Activated CD4-positive, alpha-beta T cell treated with anti-CD3 and anti-CD28 coated beads, Interleukin-2, amount 50 U/mL, for 16 hours (primary cell): ENCODE measurements at regions not wholly inside any gene's neighbourhood (a gene's known extent, or its start where the extent isn't known, plus 50 kb on each side); places are given as distances from the start of the nearest gene placed in this dataset.
"Not testable (repeated sequence)": the region's sequence is repeated elsewhere in the genome, so short reads cannot be mapped to it uniquely, and the experiment has no call there.

Source experiments
- DNase-seq: peaks from one replicate; pipeline ENCODE4 v3.0.0-alpha.2; 2020

DNA sequence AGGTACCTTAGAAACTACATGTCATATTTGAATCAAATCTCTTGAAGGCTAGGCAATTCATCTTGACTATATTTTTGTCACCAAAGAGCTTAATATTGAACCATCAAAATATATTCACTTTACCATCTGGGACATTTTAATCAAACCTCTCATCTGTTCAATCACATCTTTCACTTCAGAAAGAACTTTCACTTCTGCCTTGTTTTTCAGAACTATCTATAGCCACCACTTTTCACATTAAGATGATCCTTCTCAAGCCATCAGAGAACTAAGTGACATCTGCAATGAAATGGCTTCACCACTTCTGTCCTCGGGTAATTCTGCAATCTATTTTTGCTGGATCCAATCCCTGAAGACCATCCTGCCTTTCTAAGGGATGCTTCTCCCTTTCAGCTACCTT is 57.8 kb downstream of the OR2B2 start:
- DNase-seq, result no peak

DNA sequence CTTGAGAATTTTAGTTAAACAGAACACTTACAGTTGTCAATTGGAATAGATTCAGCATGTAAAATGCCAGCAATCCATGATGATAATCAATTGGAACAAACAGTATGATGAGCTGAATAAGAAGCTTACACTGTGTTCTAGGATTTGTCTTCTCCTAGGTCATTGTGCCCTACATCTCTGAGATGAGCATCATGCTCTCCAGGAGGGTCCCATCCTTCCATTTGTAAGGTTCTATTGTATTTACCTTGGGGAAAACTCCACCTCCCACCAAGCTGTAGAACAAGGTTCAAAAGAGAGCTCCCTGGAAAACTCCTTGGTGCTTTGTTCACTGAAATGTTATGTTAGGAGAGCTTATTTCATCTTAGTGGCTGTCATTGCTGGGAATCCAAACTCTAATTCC is 60.8 kb downstream of the OR2B2 start:
- DNase-seq, result no peak

DNA sequence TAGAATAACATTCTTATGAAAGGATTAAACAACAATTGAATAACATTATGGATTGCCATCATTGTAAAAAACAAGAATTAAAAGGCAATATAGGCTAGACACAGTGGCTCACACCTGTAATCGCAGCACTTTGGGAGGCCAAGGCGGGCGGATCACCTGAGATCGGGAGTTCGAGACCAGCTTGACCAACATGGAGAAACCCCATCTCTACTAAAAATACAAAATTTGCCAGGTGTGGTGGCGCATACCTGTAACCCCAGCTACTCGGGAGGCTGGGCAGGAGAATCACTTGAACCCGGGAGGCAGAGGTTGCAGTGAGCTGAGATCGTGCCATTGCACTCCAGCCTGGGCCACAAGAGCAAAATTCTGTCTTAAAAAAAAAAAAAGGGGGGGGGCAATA is 63.2 kb downstream of the OR2B2 start:
- not testable (repeated sequence) for DNase-seq

DNA sequence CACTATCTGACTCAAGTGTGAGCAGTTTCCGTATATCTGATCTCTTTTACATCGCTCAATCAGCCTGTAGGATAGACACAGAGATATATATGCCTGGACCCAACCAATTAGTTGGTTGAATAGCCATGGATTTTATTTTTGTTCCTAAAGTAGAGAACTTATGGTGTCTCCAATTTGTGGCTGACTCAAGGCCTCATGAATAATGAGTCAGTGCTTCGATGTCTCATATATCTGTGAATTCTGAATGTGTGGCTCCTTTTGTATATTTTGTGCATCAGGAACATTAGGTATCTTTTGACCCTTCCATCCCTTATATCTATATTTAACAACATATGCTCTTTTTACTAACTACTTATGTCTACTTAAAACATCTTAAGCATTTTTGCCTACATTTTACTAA is 64.5 kb downstream of the OR2B2 start:
- no peak for DNase-seq

DNA sequence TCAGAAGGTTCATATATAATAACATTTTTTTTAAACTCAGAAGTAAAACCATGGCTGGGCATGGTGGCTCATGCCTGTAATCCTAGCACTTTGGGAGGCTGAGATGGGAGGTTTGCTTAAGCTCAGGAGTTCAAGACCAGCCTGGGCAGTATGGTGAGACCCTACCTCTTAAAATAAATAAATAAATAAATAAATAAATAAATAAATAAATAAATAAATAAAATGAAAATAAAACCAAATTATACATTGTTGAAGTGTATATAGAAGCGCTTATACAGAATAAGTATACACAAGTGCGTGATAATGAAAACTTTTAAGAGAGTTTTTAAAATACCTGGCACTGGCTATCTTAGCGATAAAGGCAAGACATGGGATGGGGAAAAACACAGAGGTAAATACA is 71.6 kb downstream of the OR2B2 start:
- no peak for DNase-seq

DNA sequence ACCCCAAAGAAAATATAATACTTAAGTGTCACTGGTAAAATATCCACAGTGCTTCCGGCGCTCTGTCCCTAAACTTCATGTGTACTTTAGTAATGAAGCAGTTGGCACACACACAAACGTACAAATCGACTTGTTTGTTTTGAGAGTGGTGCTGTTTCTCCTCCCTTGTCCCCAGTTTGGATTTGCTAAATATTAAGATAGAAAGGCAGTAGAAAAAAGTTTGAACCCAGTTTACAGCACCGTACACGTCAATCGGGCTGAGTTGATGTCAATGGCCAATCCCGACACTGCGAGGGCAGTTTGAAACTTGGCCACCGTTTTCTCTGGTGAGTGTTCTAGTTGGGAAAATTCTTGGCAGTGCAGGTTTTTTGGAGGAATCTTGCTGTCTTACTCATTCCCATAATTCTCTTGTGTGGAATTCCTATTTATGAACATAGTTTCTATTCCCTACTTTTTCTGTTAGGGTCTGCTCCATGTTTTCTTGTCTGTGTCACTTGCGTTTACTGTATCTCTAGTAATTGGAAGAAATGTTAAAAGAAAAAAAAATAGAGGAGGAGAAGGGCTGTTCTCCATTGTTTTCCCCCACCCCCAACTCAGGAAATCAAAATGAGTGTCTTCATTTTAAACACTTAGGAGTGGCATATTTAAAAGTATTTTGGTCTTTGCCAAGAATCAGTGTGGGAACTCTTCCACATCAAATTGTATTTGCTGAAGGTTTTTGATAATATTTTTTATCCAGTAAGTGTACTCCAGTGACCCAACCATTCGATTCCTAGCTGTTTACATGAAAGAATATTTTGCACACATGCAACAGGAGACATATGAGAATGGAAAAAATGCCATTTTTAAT is 72.3 kb downstream of the OR2B2 start:
- DNase-seq, result peak; percentile 42

DNA sequence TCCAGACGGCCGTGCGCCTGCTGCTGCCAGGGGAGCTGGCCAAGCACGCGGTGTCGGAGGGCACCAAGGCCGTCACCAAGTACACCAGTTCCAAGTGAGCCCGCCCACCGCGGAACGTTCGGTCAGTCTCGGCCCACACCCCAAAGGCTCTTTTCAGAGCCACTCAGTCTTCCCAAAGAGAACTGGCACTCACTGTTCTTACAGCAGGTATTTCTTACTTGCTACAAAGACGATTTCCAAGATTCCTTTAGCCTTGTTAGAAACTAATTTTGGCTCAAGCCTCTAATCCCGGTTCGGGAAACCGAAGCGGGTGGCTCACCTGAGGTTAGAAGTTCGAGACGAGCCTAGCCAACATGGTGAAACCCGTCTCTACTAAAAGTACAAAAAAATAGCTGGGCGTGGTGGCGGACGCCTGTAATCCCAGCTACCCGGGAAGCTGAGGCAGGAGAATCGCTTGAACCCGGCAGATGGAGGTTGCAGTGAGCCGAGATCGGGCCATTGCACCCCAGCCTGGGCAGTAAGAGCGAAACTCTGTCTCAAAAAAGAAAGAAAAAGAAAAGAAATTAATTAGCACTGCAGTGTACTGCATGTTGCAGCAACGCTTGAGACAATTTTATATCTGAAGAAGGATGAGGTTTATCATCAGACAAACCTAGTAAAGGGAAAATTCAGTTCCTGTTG is 73.1 kb downstream of the OR2B2 start:
- DNase-seq, result peak; percentile 62

DNA sequence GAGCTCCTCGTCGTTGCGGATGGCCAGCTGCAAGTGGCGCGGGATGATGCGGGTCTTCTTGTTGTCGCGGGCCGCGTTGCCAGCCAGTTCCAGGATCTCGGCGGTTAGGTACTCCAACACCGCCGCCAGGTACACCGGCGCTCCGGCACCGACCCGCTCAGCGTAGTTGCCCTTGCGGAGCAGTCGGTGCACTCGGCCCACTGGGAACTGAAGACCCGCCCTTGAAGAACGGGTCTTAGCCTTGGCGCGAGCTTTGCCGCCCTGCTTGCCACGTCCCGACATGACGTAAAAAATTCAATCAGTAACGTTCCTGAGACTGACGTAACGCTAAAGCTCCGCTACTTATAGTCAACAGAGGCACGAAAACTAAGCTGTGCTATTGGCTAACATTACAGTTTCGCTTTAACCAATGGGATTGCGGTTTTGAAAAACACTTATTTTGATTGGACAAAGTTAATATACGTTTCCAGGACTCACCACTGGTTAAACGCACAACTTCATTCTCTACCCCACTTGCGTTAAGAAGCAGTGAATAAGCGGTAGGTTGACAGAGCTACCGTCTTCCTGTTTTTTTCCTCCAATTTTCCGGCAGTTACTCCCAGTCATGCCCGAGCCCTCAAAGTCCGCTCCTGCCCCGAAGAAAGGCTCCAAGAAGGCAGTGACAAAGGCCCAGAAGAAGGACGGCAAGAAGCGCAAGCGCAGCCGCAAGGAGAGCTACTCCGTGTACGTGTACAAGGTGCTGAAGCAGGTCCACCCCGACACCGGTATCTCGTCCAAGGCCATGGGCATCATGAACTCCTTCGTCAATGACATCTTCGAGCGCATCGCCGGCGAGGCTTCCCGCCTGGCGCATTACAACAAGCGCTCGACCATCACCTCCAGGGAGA is 73.9 kb downstream of the OR2B2 start:
- peak; percentile 97 for DNase-seq

DNA sequence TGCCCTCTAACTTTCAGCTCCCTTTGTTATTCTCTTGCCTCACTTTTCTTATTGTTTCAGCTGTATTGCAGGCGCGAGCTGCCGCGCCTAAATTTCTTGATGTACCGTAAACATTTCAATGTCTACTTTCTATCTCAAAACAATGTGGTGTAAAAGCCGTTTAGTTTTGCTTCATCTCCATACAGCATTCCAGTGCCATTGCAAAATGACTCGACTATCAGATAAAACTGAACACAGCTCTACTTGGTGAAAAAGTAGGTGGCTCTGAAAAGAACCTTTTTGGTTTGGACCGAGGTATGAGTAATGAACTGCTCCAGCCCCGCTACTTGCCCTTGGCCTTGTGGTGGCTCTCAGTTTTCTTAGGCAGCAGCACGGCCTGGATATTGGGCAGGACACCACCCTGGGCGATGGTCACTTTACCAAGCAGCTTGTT is 74.6 kb downstream of the OR2B2 start:
- DNase-seq, result no peak

DNA sequence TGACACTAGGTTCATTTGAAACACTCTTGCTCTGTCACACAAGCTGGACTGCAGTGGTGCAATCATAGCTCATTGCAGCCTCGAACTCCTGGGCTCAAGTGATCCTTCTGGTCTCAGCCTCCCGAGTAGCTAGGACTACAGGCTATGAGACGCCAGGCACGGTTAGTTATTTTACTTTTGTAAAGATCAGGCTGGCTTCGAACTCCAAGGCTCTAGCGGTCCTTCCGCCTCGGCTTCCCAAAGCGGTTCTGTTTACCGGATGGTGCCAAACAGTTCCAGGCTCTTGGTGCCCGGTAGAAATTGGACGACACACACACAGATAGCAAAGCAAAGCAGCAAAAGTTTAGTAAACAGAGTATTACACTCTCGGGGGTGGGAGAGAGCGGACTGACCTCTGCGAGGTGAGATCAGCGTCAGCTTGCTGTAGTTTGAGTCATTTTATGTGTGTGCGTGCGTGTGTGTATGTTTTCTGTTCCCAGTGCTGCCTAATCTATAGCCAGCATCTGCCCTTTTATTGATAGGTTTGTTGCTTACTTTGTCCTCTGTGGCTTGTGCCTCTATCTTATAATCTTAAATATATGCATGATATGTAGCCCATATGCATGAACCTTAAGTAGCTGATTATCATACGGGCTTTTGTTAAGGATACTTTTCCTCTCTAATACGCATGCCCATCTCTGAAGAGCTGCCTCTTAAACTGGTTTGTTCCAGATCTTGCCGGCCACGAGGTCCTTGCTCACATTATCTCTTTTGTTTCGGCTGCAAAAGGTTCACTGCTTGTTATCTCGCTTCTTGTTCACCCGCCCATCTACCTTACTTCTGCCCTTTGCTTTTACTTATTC is 75.2 kb downstream of the OR2B2 start:
- peak; percentile 83 for DNase-seq

DNA sequence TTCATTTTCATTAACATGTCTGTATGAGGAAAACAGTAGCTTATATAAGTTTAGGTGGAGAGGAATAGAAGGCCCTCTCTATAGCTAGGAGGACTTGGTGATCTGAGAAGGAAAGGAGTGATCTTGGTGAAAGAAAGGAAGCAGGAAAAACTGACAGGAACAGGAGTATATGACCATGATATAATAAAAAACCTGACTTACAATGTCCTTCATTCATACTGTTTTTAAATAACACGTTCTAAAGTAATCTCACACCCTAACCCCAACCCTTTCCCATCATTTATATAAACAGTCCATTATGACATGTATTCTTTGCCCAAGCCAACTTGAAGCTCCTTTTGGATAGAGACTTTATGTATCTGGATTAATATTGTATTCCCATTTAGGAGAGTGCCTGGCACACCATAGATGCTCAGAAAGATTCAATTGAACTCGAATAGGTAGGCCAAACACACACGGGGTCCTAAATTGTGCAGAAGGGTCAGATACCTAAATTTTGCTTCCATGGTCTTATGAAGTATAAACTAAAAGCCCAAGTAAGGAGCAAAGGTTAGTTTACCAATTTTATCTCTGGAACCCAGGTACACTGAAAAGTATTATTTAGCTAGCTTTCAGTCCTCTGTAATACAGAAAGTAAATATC is 75.9 kb downstream of the OR2B2 start:
- DNase-seq, result no peak

DNA sequence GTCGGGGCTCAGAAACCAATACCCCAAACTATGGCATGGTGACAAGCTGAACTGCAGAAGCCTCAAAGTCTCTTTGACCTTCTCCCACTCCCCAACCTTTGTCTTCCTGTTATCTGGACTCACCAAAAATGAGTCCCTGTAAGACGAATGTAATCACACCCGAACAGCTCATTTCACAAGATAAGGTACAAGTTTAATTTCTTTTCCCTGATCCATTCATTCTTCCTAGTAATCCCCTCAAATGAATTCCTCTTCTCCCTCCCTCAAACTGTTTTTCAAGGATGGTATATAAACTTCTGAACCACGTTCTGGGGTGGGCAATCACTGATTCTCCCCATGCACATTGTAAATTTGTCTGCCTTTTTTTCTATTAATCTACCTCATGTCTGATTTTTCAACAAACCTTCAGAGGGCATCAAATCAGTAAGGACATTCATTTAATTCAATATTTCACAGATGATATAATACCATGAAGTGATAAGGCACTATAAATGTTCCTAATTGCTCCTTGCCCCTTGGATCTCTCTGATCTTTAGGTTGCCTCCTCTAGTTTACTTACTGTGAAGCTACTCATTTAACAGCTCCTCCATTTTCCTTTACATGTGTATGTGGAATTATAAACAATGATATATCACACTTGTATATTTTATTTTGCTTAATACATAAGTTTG is 77.2 kb downstream of the OR2B2 start:
- no peak for DNase-seq

DNA sequence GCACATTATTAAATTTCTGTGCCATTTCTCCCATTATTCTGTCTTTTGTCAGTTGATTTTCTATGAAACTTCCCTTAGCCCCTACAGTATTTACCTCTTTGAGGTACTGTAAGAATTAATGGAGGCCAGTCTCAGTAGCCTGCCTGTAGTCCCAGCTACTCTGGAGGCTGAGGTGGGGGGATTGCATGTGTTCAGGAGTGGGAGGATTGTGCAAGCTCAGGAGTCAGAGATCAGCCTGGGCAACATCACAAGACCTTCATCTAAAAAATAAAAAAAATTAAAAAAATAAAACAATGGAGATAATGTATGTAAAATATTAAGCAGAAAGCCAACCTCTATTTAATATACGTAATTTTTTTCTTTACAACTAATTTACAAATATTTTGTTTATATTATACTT is 77.8 kb downstream of the OR2B2 start:
- no peak for DNase-seq

DNA sequence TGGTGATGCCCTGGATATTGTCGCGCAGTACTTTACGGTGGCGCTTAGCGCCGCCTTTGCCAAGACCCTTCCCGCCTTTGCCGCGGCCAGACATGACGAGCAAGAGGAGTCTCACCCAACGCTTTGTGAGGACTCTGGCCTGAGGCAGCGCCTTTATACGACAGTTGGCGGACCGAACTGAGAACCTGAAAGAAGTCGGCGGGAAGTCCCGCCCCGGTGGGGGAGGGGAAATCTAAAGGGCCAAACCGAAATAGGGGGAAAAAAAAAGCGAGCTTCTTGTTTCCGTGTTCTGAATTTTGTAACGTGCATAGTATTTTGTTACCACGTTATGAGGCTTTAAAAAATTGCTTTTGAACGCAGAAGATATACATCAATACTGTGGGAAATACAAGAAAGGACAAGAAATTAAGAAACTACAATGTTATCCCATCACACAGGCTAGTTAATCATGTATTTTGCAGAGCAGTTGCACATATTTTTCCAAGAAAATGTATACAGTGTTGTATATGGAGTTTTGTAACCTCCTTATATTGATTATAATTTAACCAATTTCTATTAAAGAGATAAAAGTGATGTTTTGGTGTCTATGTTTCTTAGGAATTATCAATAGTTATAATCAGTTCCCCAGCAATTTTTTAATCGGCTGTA is 80.6 kb downstream of the OR2B2 start:
- DNase-seq, result peak; percentile 94

DNA sequence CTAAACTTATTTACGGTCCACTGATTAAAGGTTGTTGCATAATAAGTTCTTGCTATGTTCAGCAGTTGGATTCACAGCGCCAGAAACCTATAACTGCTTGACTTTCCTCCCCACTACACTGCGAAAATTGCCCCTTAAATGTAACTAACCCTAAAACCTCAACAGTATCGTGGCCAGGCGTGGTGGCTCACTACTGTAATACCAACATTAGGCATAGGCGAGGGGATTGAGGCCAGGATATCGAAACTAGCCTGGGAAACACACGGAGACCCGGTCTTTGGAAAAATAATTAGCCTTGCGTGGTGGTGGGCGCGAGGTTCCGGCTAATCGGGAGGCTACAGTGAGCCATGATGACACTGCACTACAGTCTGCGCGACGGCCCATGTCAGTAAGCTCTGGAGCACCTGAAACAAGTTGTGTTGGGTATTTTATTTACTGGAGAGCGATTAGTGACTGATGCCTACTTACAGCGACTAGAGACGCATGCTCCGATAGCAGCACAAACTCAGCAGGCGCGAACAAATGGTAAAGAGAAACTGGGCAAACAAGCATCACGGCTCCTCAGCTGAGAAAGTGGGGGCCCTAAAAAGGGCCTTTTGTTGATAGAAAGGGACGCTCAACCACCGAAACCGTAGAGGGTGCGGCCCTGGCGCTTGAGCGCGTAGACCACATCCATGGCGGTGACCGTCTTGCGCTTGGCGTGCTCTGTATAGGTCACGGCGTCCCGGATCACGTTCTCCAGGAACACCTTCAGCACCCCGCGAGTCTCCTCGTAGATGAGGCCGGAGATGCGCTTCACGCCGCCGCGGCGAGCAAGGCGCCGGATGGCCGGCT is 81.4 kb downstream of the OR2B2 start:
- DNase-seq, result peak; percentile 89

DNA sequence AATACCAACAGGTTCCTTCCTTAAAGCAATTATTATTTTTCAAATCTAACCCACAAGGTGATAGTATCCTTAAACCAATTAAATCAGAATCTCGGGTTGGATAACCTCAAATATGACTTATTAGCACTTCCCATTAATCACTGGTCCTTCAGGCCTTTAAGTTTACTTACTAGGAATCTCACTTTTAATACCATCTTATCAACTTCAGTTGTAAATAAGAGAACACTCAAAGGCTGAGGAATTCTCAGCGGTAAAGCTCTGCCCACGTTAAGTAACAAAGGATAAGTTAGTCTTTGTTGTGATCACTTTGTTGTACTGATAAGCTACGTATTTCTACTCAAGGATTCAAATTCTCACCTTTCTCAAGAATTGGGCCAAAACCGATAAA is 82.0 kb downstream of the OR2B2 start:
- no peak for DNase-seq

DNA sequence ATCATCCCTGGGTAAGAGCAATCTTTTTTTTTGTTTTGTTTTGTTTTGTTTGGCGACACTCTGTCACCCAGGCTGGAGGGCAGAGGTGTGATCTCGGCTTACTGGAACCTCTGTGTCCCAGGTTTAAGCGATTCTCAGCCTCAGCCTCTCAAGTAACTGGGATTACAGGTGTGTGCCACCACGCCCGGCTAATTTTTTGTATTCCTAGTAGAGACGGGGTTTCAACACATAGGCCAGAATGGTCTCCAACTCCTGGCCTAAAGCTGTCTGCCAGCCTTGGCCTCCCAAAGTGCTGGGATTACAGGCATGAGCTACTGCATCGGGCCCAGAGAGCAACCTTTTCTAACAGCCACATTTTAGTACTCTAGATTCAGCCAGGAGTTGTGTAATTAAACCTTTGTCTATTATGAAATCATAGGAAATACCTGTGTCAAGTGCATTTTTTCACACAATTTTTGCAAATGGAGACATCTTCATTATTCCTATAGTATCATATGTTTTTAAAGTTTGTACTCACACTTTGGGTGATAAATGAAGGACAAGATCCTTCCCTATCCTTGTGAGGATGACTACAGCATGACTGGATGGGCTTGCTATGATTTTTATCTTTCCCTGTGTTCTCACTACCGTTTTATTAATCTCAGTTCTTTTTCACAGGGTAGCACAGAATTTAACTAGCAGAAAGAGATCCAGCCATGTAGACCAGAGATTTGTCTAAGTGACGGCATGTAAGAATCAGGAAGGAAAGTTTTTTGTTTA is 82.6 kb downstream of the OR2B2 start:
- DNase-seq, result no peak

DNA sequence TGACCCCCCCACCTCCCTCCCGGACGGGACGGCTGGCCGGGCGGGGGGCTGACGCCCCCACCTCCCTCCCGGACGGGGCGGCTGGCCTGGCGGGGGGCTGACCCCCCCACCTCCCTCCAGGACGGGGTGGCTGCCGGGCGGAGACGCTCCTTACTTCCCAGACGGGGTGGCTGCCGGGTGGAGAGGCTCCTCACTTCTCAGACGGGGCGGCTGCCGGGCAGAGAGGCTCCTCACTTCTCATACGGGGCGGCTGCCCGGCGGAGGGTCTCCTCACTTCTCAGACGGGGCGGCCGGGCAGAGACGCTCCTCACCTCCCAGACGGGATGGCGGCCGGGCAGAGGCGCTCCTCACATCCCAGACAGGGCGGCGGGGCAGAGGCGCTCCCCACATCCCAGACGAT is 84.7 kb downstream of the OR2B2 start:
- not testable (repeated sequence) for DNase-seq

DNA sequence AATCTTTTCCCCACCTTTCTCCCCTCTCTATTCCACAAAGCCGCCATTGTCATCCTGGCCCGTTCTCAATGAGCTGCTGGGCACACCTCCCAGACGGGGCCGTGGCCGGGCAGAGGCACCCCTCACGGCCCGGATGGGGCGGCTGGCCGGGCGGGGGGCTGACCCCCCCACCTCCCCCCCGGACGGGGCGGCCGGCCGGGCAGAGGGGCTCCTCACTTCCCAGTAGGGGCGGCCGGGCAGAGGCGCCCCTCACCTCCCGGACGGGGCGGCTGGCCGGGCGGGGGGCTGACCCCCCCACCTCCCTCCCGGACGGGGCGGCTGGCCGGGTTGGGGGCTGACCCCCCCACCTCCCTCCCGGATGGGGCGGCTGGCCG is 85.6 kb downstream of the OR2B2 start:
- not testable (repeated sequence) for DNase-seq
